HepG2 (cell line): ENCODE measurements at regions not wholly inside any gene's neighbourhood (a gene's known extent, or its start where the extent isn't known, plus 50 kb on each side); places are given as distances from the start of the nearest gene placed in this dataset.

ENCODE experiments used
- ADNP ChIP-seq: sonication (generic); formaldehyde crosslinking; IDR thresholded peaks from 2 replicates; pipeline ENCODE4 v1.4.0; 2020; ENCODE audit warnings: missing genetic modification reagents
- CTCF ChIP-seq: sonication (generic); formaldehyde crosslinking; IDR thresholded peaks from 2 replicates; pipeline ENCODE4 v1.5.0; 2020; ENCODE audit warnings: mild to moderate bottlenecking, missing genetic modification reagents, moderate library complexity
- DDIT3 ChIP-seq: sonication (generic); formaldehyde crosslinking; IDR thresholded peaks from 2 replicates; pipeline ENCODE4 v1.4.0; 2020; ENCODE audit warnings: mild to moderate bottlenecking, missing genetic modification reagents
- HES4 ChIP-seq: sonication (generic); formaldehyde crosslinking; IDR thresholded peaks from 2 replicates; pipeline ENCODE4 v1.9.0; 2021; ENCODE audit warnings: mild to moderate bottlenecking, missing genetic modification reagents, borderline replicate concordance
- HNF1B ChIP-seq: sonication (generic); formaldehyde crosslinking; IDR thresholded peaks from 2 replicates; pipeline ENCODE4 v1.5.1; 2020; ENCODE audit warnings: mild to moderate bottlenecking, moderate library complexity, missing genetic modification reagents
- HNRNPH1 ChIP-seq: fragments of 200-400 bp; formaldehyde crosslinking; optimal IDR thresholded peaks from 2 replicates; pipeline ENCODE3; 2017; ENCODE audit warnings: mild to moderate bottlenecking, low read depth, low read length
- JUN ChIP-seq: sonication (generic); formaldehyde crosslinking; IDR thresholded peaks from 2 replicates; pipeline ENCODE4 v1.4.0; 2020; ENCODE audit warnings: mild to moderate bottlenecking, missing genetic modification reagents
- MXI1 ChIP-seq: IDR thresholded peaks from 3 replicates; pipeline ENCODE4 v1.6.1; 2012; ENCODE audit warnings: low read depth, low read length, inconsistent platforms, borderline replicate concordance
- NFYB ChIP-seq: sonication (generic); formaldehyde crosslinking; IDR thresholded peaks from 2 replicates; pipeline ENCODE4 v1.4.0; 2020; ENCODE audit warnings: missing genetic modification reagents
- POLR2A ChIP-seq, 2 experiments: IDR thresholded peaks; 2 replicates each; pipeline ENCODE4 v1.6.1; 2011; ENCODE audit warnings: low read depth in 2 of 2, low read length in 2 of 2, mild to moderate bottlenecking in 1 of 2, moderate library complexity in 1 of 2; ENCODE audit not compliant: insufficient read depth in 1 of 2
- SRSF4 ChIP-seq: fragments of 200-400 bp; formaldehyde crosslinking; IDR thresholded peaks from one replicate; pipeline ENCODE4 v1.6.1; 2018; ENCODE audit warnings: mild to moderate bottlenecking, low read depth, low read length, moderate library complexity; ENCODE audit not compliant: poor library complexity, severe bottlenecking
- STAG1 ChIP-seq: sonication (generic); formaldehyde crosslinking; IDR thresholded peaks from 2 replicates; pipeline ENCODE4 v1.4.0; 2020; ENCODE audit warnings: missing genetic modification reagents
- TARDBP ChIP-seq: sonication (generic); formaldehyde crosslinking; IDR thresholded peaks from 2 replicates; pipeline ENCODE4 v1.8.0; 2022; ENCODE audit warnings: mild to moderate bottlenecking, missing genetic modification reagents
- YEATS2 ChIP-seq: sonication (generic); formaldehyde crosslinking; IDR thresholded peaks from 2 replicates; pipeline ENCODE4 v1.4.0; 2020; ENCODE audit warnings: missing genetic modification reagents, borderline replicate concordance
- ZBTB2 ChIP-seq: sonication (generic); formaldehyde crosslinking; IDR thresholded peaks from 2 replicates; pipeline ENCODE4 v1.8.0; 2022; ENCODE audit warnings: low read depth, missing genetic modification reagents
- ZFP91 ChIP-seq: sonication (generic); formaldehyde crosslinking; IDR thresholded peaks from 2 replicates; pipeline ENCODE4 v1.9.0; 2022; ENCODE audit warnings: missing genetic modification reagents, mild to moderate bottlenecking, borderline replicate concordance
- ZNF18 ChIP-seq: sonication (generic); formaldehyde crosslinking; IDR thresholded peaks from 2 replicates; pipeline ENCODE4 v1.8.0; 2022; ENCODE audit warnings: mild to moderate bottlenecking, missing genetic modification reagents; ENCODE audit not compliant: insufficient replicate concordance
- ZNF276 ChIP-seq: sonication (generic); formaldehyde crosslinking; IDR thresholded peaks from 2 replicates; pipeline ENCODE4 v1.4.0; 2020; ENCODE audit warnings: mild to moderate bottlenecking, low read depth, missing genetic modification reagents
- ZNF446 ChIP-seq: sonication (generic); formaldehyde crosslinking; IDR thresholded peaks from 2 replicates; pipeline ENCODE4 v1.5.0; 2020; ENCODE audit warnings: mild to moderate bottlenecking, missing genetic modification reagents
- ZNF816 ChIP-seq: sonication (generic); formaldehyde crosslinking; IDR thresholded peaks from 2 replicates; pipeline ENCODE4 v1.8.0; 2022; ENCODE audit warnings: missing genetic modification reagents, mild to moderate bottlenecking, borderline replicate concordance
- ZZZ3 ChIP-seq: sonication (generic); formaldehyde crosslinking; IDR thresholded peaks from 2 replicates; pipeline ENCODE4 v1.4.0; 2020; ENCODE audit warnings: missing genetic modification reagents, mild to moderate bottlenecking, borderline replicate concordance

GRCh38 chr7:65235586-65235985 lies 138.1 kb upstream of the ZNF92 start (continued):
- TF ChIP-seq ZNF276 (CRISPR knock-in tag) (no peak), ZBTB2 (CRISPR knock-in tag) (no peak), MXI1 (no peak), ZNF816 (no peak), YEATS2 (CRISPR knock-in tag) (no peak), HNF1B (no peak), DDIT3 (CRISPR knock-in tag) (no peak), HNRNPH1 (no peak), JUN (CRISPR knock-in tag) (no peak), TARDBP (CRISPR knock-in tag) (no peak), ZNF18 (CRISPR knock-in tag) (peak; percentile 39), CTCF (CRISPR knock-in tag) (peak; percentile 77), NFYB (CRISPR knock-in tag) (no peak), SRSF4 (no peak), STAG1 (peak; percentile 81), HES4 (CRISPR knock-in tag) (no peak), ZNF446 (no peak), ZZZ3 (CRISPR knock-in tag) (no peak), ADNP (CRISPR knock-in tag) (no peak), POLR2A (IDR thresholded peaks at IDR 0.05; ENCODE audit: insufficient read depth in 1 of 2, low read depth in 2 of 2, low read length in 2 of 2) (no peak), ZFP91 (CRISPR knock-in tag) (no peak)
